ENCODE measurements at regions not wholly inside any gene's neighbourhood (a gene's known extent, or its start where the extent isn't known, plus 50 kb on each side); places are given as distances from the start of the nearest gene placed in this dataset.
A peak's percentile ranks its signal among the peaks of the same experiment; 100 is the strongest.

GRCh38 chr3:106004137-106004681, 135.4 kb upstream of the CBLB start:
- Histone ChIP-seq H3K4me3 (ENCODE audit: low read depth in 1 of 2, low read length in 2 of 2) (peak overlapping the region in 1 of 2 donors; percentile 26), H3K27ac (ENCODE audit: low read length) (no peak overlapping the region), H3K4me1 (ENCODE audit: control insufficient read depth in 1 of 2, insufficient read depth in 2 of 2, low read length in 2 of 2) (no peaks in the 10 kb centered on the region), H3K9me3 (ENCODE audit: control insufficient read depth in 1 of 2, low read length in 2 of 2) (peaks cover 0 to 2% of the 10 kb centered on the region in 2 donors), H3K36me3 (ENCODE audit: control insufficient read depth in 1 of 2, insufficient read depth in 2 of 2, low read length in 2 of 2) (no peaks in the 10 kb centered on the region), H3K27me3 (ENCODE audit: low read depth, low read length) (no peaks in the 10 kb centered on the region)

GRCh38 chr3:106004826-106005225, 136.0 kb upstream of the CBLB start:
- Histone ChIP-seq H3K27ac (ENCODE audit: low read length) (no peak overlapping the region), H3K4me1 (ENCODE audit: control insufficient read depth in 1 of 2, insufficient read depth in 2 of 2, low read length in 2 of 2) (no peaks in the 10 kb centered on the region), H3K36me3 (ENCODE audit: control insufficient read depth in 1 of 2, insufficient read depth in 2 of 2, low read length in 2 of 2) (no peaks in the 10 kb centered on the region), H3K27me3 (ENCODE audit: low read depth, low read length) (no peaks in the 10 kb centered on the region), H3K9me3 (ENCODE audit: control insufficient read depth in 1 of 2, low read length in 2 of 2) (no peaks in the 10 kb centered on the region), H3K4me3 (ENCODE audit: low read depth in 1 of 2, low read length in 2 of 2) (no peak overlapping the region)

- Histone ChIP-seq H3K27me3 (ENCODE audit: low read depth, low read length) (no peaks in the 10 kb centered on the region), H3K36me3 (ENCODE audit: control insufficient read depth in 1 of 2, insufficient read depth in 2 of 2, low read length in 2 of 2) (no peaks in the 10 kb centered on the region), H3K27ac (ENCODE audit: low read length) (no peak overlapping the region), H3K9me3 (ENCODE audit: control insufficient read depth in 1 of 2, low read length in 2 of 2) (no peaks in the 10 kb centered on the region), H3K4me1 (ENCODE audit: control insufficient read depth in 1 of 2, insufficient read depth in 2 of 2, low read length in 2 of 2) (no peaks in the 10 kb centered on the region), H3K4me3 (ENCODE audit: low read depth in 1 of 2, low read length in 2 of 2) (no peak overlapping the region)
Observed at GRCh38 chr3:106006001-106006400, 137.2 kb upstream of the CBLB start.

GRCh38 chr3:106006571-106006970, 137.8 kb upstream of the CBLB start:
- Histone ChIP-seq H3K27ac (ENCODE audit: low read length) (no peak overlapping the region), H3K27me3 (ENCODE audit: low read depth, low read length) (no peaks in the 10 kb centered on the region), H3K4me1 (ENCODE audit: control insufficient read depth in 1 of 2, insufficient read depth in 2 of 2, low read length in 2 of 2) (no peaks in the 10 kb centered on the region), H3K36me3 (ENCODE audit: control insufficient read depth in 1 of 2, insufficient read depth in 2 of 2, low read length in 2 of 2) (no peaks in the 10 kb centered on the region), H3K4me3 (ENCODE audit: low read depth in 1 of 2, low read length in 2 of 2) (no peak overlapping the region), H3K9me3 (ENCODE audit: control insufficient read depth in 1 of 2, low read length in 2 of 2) (no peaks in the 10 kb centered on the region)

- H3K4me1 ChIP-seq (ENCODE audit: control insufficient read depth in 1 of 2, insufficient read depth in 2 of 2, low read length in 2 of 2): no peaks in the 10 kb centered on the region
- H3K9me3 ChIP-seq (ENCODE audit: control insufficient read depth in 1 of 2, low read length in 2 of 2): no peaks in the 10 kb centered on the region
- H3K4me3 ChIP-seq (ENCODE audit: low read depth in 1 of 2, low read length in 2 of 2): no peak overlapping the region
- H3K36me3 ChIP-seq (ENCODE audit: control insufficient read depth in 1 of 2, insufficient read depth in 2 of 2, low read length in 2 of 2): no peaks in the 10 kb centered on the region
- no peaks in the 10 kb centered on the region for H3K27me3 ChIP-seq (ENCODE audit: low read depth, low read length)
- no peak overlapping the region for H3K27ac ChIP-seq (ENCODE audit: low read length)
Observed at GRCh38 chr3:106007512-106007911, 138.7 kb upstream of the CBLB start.

- H3K4me1 ChIP-seq (ENCODE audit: control insufficient read depth in 1 of 2, insufficient read depth in 2 of 2, low read length in 2 of 2): no peaks in the 10 kb centered on the region
- H3K27ac ChIP-seq (ENCODE audit: low read length): no peak overlapping the region
- H3K4me3 ChIP-seq (ENCODE audit: low read depth in 1 of 2, low read length in 2 of 2): no peak overlapping the region
- no peaks in the 10 kb centered on the region for H3K27me3 ChIP-seq (ENCODE audit: low read depth, low read length)
- no peaks in the 10 kb centered on the region for H3K36me3 ChIP-seq (ENCODE audit: control insufficient read depth in 1 of 2, insufficient read depth in 2 of 2, low read length in 2 of 2)
- H3K9me3 ChIP-seq (ENCODE audit: control insufficient read depth in 1 of 2, low read length in 2 of 2): no peaks in the 10 kb centered on the region
Observed at GRCh38 chr3:106008766-106009165, 140.0 kb upstream of the CBLB start.

- Histone ChIP-seq H3K27me3 (ENCODE audit: low read depth, low read length) (no peaks in the 10 kb centered on the region), H3K27ac (ENCODE audit: low read length) (no peak overlapping the region), H3K4me1 (ENCODE audit: control insufficient read depth in 1 of 2, insufficient read depth in 2 of 2, low read length in 2 of 2) (no peaks in the 10 kb centered on the region), H3K4me3 (ENCODE audit: low read depth in 1 of 2, low read length in 2 of 2) (no peak overlapping the region), H3K36me3 (ENCODE audit: control insufficient read depth in 1 of 2, insufficient read depth in 2 of 2, low read length in 2 of 2) (no peaks in the 10 kb centered on the region), H3K9me3 (ENCODE audit: control insufficient read depth in 1 of 2, low read length in 2 of 2) (no peaks in the 10 kb centered on the region)
Observed at GRCh38 chr3:106010829-106011228, 142.0 kb upstream of the CBLB start.

GRCh38 chr3:106013971-106014370, 145.2 kb upstream of the CBLB start:
- Histone ChIP-seq H3K9me3 (ENCODE audit: control insufficient read depth in 1 of 2, low read length in 2 of 2) (no peaks in the 10 kb centered on the region), H3K27ac (ENCODE audit: low read length) (no peak overlapping the region), H3K27me3 (ENCODE audit: low read depth, low read length) (no peaks in the 10 kb centered on the region), H3K4me3 (ENCODE audit: low read depth in 1 of 2, low read length in 2 of 2) (no peak overlapping the region), H3K4me1 (ENCODE audit: control insufficient read depth in 1 of 2, insufficient read depth in 2 of 2, low read length in 2 of 2) (no peaks in the 10 kb centered on the region), H3K36me3 (ENCODE audit: control insufficient read depth in 1 of 2, insufficient read depth in 2 of 2, low read length in 2 of 2) (no peaks in the 10 kb centered on the region)

- no peak overlapping the region for H3K27ac ChIP-seq (ENCODE audit: low read length)
- H3K9me3 ChIP-seq (ENCODE audit: control insufficient read depth in 1 of 2, low read length in 2 of 2): no peaks in the 10 kb centered on the region
- H3K27me3 ChIP-seq (ENCODE audit: low read depth, low read length): no peaks in the 10 kb centered on the region
- no peaks in the 10 kb centered on the region for H3K4me1 ChIP-seq (ENCODE audit: control insufficient read depth in 1 of 2, insufficient read depth in 2 of 2, low read length in 2 of 2)
- H3K36me3 ChIP-seq (ENCODE audit: control insufficient read depth in 1 of 2, insufficient read depth in 2 of 2, low read length in 2 of 2): no peaks in the 10 kb centered on the region
- no peak overlapping the region for H3K4me3 ChIP-seq (ENCODE audit: low read depth in 1 of 2, low read length in 2 of 2)
Observed at GRCh38 chr3:106014518-106014917, 145.7 kb upstream of the CBLB start.

- no peak overlapping the region for H3K27ac ChIP-seq (ENCODE audit: low read length)
- no peaks in the 10 kb centered on the region for H3K9me3 ChIP-seq (ENCODE audit: control insufficient read depth in 1 of 2, low read length in 2 of 2)
- no peak overlapping the region for H3K4me3 ChIP-seq (ENCODE audit: low read depth in 1 of 2, low read length in 2 of 2)
- H3K36me3 ChIP-seq (ENCODE audit: control insufficient read depth in 1 of 2, insufficient read depth in 2 of 2, low read length in 2 of 2): no peaks in the 10 kb centered on the region
- H3K4me1 ChIP-seq (ENCODE audit: control insufficient read depth in 1 of 2, insufficient read depth in 2 of 2, low read length in 2 of 2): no peaks in the 10 kb centered on the region
- H3K27me3 ChIP-seq (ENCODE audit: low read depth, low read length): no peaks in the 10 kb centered on the region
Observed at GRCh38 chr3:106014971-106015370, 146.2 kb upstream of the CBLB start.

- H3K4me3 ChIP-seq (ENCODE audit: low read depth in 1 of 2, low read length in 2 of 2): no peak overlapping the region
- H3K9me3 ChIP-seq (ENCODE audit: control insufficient read depth in 1 of 2, low read length in 2 of 2): no peaks in the 10 kb centered on the region
- H3K27ac ChIP-seq (ENCODE audit: low read length): no peak overlapping the region
- no peaks in the 10 kb centered on the region for H3K36me3 ChIP-seq (ENCODE audit: control insufficient read depth in 1 of 2, insufficient read depth in 2 of 2, low read length in 2 of 2)
- no peaks in the 10 kb centered on the region for H3K4me1 ChIP-seq (ENCODE audit: control insufficient read depth in 1 of 2, insufficient read depth in 2 of 2, low read length in 2 of 2)
- H3K27me3 ChIP-seq (ENCODE audit: low read depth, low read length): no peaks in the 10 kb centered on the region
Observed at GRCh38 chr3:106018102-106018501, 149.3 kb upstream of the CBLB start.

- Histone ChIP-seq H3K4me3 (ENCODE audit: low read depth in 1 of 2, low read length in 2 of 2) (no peak overlapping the region), H3K27ac (ENCODE audit: low read length) (no peak overlapping the region), H3K4me1 (ENCODE audit: control insufficient read depth in 1 of 2, insufficient read depth in 2 of 2, low read length in 2 of 2) (no peaks in the 10 kb centered on the region), H3K27me3 (ENCODE audit: low read depth, low read length) (no peaks in the 10 kb centered on the region), H3K9me3 (ENCODE audit: control insufficient read depth in 1 of 2, low read length in 2 of 2) (no peaks in the 10 kb centered on the region), H3K36me3 (ENCODE audit: control insufficient read depth in 1 of 2, insufficient read depth in 2 of 2, low read length in 2 of 2) (no peaks in the 10 kb centered on the region)
Observed at GRCh38 chr3:106018929-106019550, 150.2 kb upstream of the CBLB start.
